Thyroid gland (tissue), 4 donors: ENCODE measurements at regions not wholly inside any gene's neighbourhood (a gene's known extent, or its start where the extent isn't known, plus 50 kb on each side); places are given as distances from the start of the nearest gene placed in this dataset.

Experiments
- DNase-seq, 2 donors: peaks; one replicate each; pipeline ENCODE4 v3.0.0-alpha.2; 2019
- H3K27ac ChIP-seq, 3 donors: fragments of 200-600 bp; sonication (generic); 1 replicate in 2 of 3; 2 replicates in 1 of 3; pipeline ENCODE4 v1.5.1; 2016 to 2019; ENCODE audit warnings: mild to moderate bottlenecking in 1 of 3, moderate library complexity in 1 of 3
- H3K27me3 ChIP-seq: fragments of 200-600 bp; sonication (generic); one replicate; pipeline ENCODE4 v1.5.1; 2019
- H3K36me3 ChIP-seq, 2 donors: fragments of 200-600 bp; sonication (generic); one replicate each; pipeline ENCODE4 v1.5.1; 2016 to 2019
- H3K4me1 ChIP-seq, 2 donors: fragments of 200-600 bp; sonication (generic); one replicate each; pipeline ENCODE4 v1.5.1; 2017 to 2019
- H3K4me3 ChIP-seq, 3 donors: fragments of 200-600 bp; sonication (generic); replicated peaks in 1 of 3; 1 replicate in 2 of 3; 2 replicates in 1 of 3; pipeline ENCODE4 v1.5.1; 2016; ENCODE audit warnings: mild to moderate bottlenecking in 1 of 3
- H3K9me3 ChIP-seq: fragments of 200-600 bp; sonication (generic); one replicate; pipeline ENCODE4 v1.5.1; 2017
- POLR2A ChIP-seq, 2 donors: fragments of 450-650 bp; IDR thresholded peaks; one replicate each; pipeline ENCODE4 v1.6.1; 2017; ENCODE audit warnings: antibody characterized with exemption in 2 of 2, mild to moderate bottlenecking in 2 of 2, moderate library complexity in 1 of 2
- WGBS, 2 donors: methylation state at CpG; one replicate each; pipeline ENCODE4 v1.1.5; 2017; 5-methylcytosine and 5-hydroxymethylcytosine counted together
- intact Hi-C: fragments of 100-400 bp; cut with DNase I; formaldehyde crosslinking; loops from one replicate; pipeline ENCODE4 v1.15.1; 2023
- TF ChIP-seq, protein P1 (sequence below), 6 experiments: fragments of 200-600 bp in 3 of 6; fragments of 450-650 bp in 3 of 6; sonication (generic) in 3 of 6; IDR thresholded peaks; one replicate each; pipeline ENCODE4 v1.5.1; 2016 to 2019; ENCODE audit warnings: antibody characterized with exemption in 6 of 6, mild to moderate bottlenecking in 2 of 6, inconsistent platforms in 1 of 6, moderate library complexity in 1 of 6

GRCh38 chr6:21501021-21501354 lies 92.6 kb upstream of the SOX4 start:
- no peaks in the 10 kb centered on the region for H3K9me3 ChIP-seq
- no peaks in the 10 kb centered on the region for H3K27me3 ChIP-seq
- intact Hi-C loops: no loop called here
- no peak overlapping the region for H3K4me3 ChIP-seq
- TF ChIP-seq, protein P1, sequence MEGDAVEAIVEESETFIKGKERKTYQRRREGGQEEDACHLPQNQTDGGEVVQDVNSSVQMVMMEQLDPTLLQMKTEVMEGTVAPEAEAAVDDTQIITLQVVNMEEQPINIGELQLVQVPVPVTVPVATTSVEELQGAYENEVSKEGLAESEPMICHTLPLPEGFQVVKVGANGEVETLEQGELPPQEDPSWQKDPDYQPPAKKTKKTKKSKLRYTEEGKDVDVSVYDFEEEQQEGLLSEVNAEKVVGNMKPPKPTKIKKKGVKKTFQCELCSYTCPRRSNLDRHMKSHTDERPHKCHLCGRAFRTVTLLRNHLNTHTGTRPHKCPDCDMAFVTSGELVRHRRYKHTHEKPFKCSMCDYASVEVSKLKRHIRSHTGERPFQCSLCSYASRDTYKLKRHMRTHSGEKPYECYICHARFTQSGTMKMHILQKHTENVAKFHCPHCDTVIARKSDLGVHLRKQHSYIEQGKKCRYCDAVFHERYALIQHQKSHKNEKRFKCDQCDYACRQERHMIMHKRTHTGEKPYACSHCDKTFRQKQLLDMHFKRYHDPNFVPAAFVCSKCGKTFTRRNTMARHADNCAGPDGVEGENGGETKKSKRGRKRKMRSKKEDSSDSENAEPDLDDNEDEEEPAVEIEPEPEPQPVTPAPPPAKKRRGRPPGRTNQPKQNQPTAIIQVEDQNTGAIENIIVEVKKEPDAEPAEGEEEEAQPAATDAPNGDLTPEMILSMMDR (IDR thresholded peaks at IDR 0.05): no peak
- no peak for TF ChIP-seq POLR2A (IDR thresholded peaks at IDR 0.05)
- WGBS, 2 donors: 69 to 81% methylated on average over 3 of the region's 3 CpGs
- H3K27ac ChIP-seq: no peak overlapping the region
- peak in 1 of 2 donors; percentile 3 for DNase-seq
- no peaks in the 10 kb centered on the region for H3K36me3 ChIP-seq
- peaks cover 8 to 22% of the 10 kb centered on the region in 2 donors for H3K4me1 ChIP-seq

GRCh38 chr6:21501815-21502214 lies 91.7 kb upstream of the SOX4 start:
- 70 to 100% methylated on average over 1 of the region's 1 CpG for WGBS, 2 donors
- intact Hi-C loops: no loop called here
- Histone ChIP-seq H3K27me3 (no peaks in the 10 kb centered on the region), H3K4me1 (peaks cover 0 to 14% of the 10 kb centered on the region in 2 donors), H3K36me3 (no peaks in the 10 kb centered on the region), H3K9me3 (no peaks in the 10 kb centered on the region), H3K4me3 (no peak overlapping the region), H3K27ac (no peak overlapping the region)
- DNase-seq: no peak
- TF ChIP-seq, protein P1 (IDR thresholded peaks at IDR 0.05): no peak
- TF ChIP-seq POLR2A (IDR thresholded peaks at IDR 0.05): no peak

DNA sequence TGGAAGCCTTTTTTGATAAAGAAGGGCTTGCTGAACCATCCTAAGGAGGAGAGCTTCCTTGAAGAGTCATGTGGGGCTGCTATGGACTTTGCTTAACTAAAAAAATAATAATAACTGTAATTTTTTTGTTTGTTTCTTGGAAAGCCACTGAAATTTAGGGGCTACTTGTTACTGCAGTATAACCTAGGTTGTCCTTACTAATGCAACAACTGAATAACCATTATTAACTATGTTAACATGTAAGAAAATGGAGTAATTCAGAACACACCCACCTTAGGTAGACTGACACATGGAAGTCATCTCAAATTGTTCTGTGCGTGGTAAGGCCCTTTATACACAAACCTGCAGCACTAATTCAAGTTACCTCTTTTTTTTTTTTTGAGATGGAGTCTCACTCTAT lies 90.9 kb upstream of the SOX4 start:
- TF ChIP-seq, protein P1 (IDR thresholded peaks at IDR 0.05): no peak
- H3K27ac ChIP-seq: no peak overlapping the region
- WGBS, 2 donors: 97% methylated on average over 1 of the region's 1 CpG
- H3K4me1 ChIP-seq: peaks cover 0 to 14% of the 10 kb centered on the region in 2 donors
- H3K4me3 ChIP-seq: no peak overlapping the region
- H3K9me3 ChIP-seq: no peaks in the 10 kb centered on the region
- no peaks in the 10 kb centered on the region for H3K36me3 ChIP-seq
- DNase-seq: no peak
- intact Hi-C loops: no loop called here
- no peaks in the 10 kb centered on the region for H3K27me3 ChIP-seq

GRCh38 chr6:21504790-21505189 lies 88.8 kb upstream of the SOX4 start:
- 40 to 42% methylated on average over 6 of the region's 6 CpGs for WGBS, 2 donors

DNA sequence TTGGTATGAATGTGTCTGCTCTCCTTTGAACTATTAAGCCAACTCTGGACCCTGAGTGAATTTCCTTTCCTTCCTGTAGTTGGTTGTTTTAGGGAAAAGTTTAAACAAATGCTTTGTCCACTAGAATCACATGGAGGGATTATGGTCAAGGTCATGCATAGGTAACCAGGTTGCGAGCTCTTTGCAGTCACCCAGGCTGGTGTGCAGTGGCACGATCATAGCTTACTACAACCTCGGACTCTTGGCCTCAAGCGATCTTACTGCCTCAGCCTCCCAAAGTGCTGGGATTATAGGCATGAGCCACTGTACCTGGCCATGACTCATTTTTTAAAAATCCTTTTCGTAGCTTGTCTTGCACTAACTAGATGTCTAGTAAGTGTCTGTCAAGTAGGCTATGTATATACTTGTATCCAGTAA lies 88.0 kb upstream of the SOX4 start:
- Histone ChIP-seq H3K27ac (no peak overlapping the region), H3K36me3 (no peaks in the 10 kb centered on the region), H3K4me1 (peaks cover 0 to 7% of the 10 kb centered on the region in 2 donors), H3K9me3 (no peaks in the 10 kb centered on the region), H3K27me3 (no peaks in the 10 kb centered on the region), H3K4me3 (no peak overlapping the region)
- 87 to 92% methylated on average over 5 of the region's 5 CpGs for WGBS, 2 donors
- DNase-seq: no peak
- TF ChIP-seq, protein P1 (IDR thresholded peaks at IDR 0.05): no peak
- no peak for TF ChIP-seq POLR2A (IDR thresholded peaks at IDR 0.05)
- intact Hi-C loops: no loop called here

More at GRCh38 chr6:21504790-21505189, 88.8 kb upstream of the SOX4 start:
- Histone ChIP-seq H3K4me3 (no peak overlapping the region), H3K27ac (no peak overlapping the region), H3K4me1 (peaks cover 0 to 14% of the 10 kb centered on the region in 2 donors), H3K36me3 (no peaks in the 10 kb centered on the region), H3K27me3 (no peaks in the 10 kb centered on the region), H3K9me3 (no peaks in the 10 kb centered on the region)
- peak; percentile 66 to 77 for DNase-seq
- TF ChIP-seq, protein P1 (IDR thresholded peaks at IDR 0.05): no peak
- intact Hi-C loops: no loop called here
